OCI-LY7 (cell line): ENCODE measurements at regions not wholly inside any gene's neighbourhood (a gene's known extent, or its start where the extent isn't known, plus 50 kb on each side); places are given as distances from the start of the nearest gene placed in this dataset.

Experiments
- BruUV-seq: library from RNA; stranded (reverse); fragments of 400-500 nt; replicated peaks from 2 replicates; lab custom pipeline; 2021; lab: Mats Ljungman, UMichigan
- CTCF ChIA-PET: fragments of 300-600 bp; sonication (Branson Sonifier 250); formaldehyde crosslinking; loops from one replicate; lab custom pipeline; 2022; ENCODE audit warnings: antibody characterized with exemption; ENCODE audit not compliant: unreplicated experiment; lab: Charles Lee
- POLR2A ChIA-PET: fragments of 300-600 bp; sonication (Branson Sonifier 250); formaldehyde crosslinking; loops from one replicate; lab custom pipeline; 2022; ENCODE audit warnings: antibody characterized with exemption; lab: Charles Lee
- DNase-seq: peaks from one replicate; pipeline ENCODE4 v3.0.0-alpha.2; 2015; ENCODE audit warnings: low spot score
- H2AFZ ChIP-seq: fragments of 200-600 bp; sonication (generic), shearing (Covaris generic); 2 replicates; pipeline ENCODE4 v1.6.1; 2014; ENCODE audit warnings: mild to moderate bottlenecking, antibody characterized with exemption, low read length, moderate library complexity
- H3K27ac ChIP-seq: fragments of 200-600 bp; sonication (generic); 2 replicates; pipeline ENCODE4 v1.5.1; 2014; ENCODE audit warnings: mixed run types, low read depth, mild to moderate bottlenecking, moderate library complexity, low read length, inconsistent platforms; ENCODE audit not compliant: poor library complexity, severe bottlenecking
- H3K36me3 ChIP-seq: fragments of 200-600 bp; sonication (generic); 2 replicates; pipeline ENCODE4 v1.6.1; 2014; ENCODE audit warnings: mild to moderate bottlenecking, antibody characterized with exemption, low read length, moderate library complexity, mixed read lengths; ENCODE audit not compliant: insufficient read depth
- H3K4me1 ChIP-seq: fragments of 200-600 bp; sonication (generic); 2 replicates; pipeline ENCODE4 v1.5.1; 2014; ENCODE audit warnings: mild to moderate bottlenecking, low read length; ENCODE audit not compliant: insufficient read depth, poor library complexity, severe bottlenecking
- H3K4me2 ChIP-seq: fragments of 200-600 bp; sonication (generic); 2 replicates; pipeline ENCODE4 v1.6.1; 2014; ENCODE audit warnings: mild to moderate bottlenecking, low read length
- H3K4me3 ChIP-seq: fragments of 200-600 bp; sonication (generic); 2 replicates; pipeline ENCODE4 v1.5.1; 2014; ENCODE audit warnings: mild to moderate bottlenecking, low read depth, low read length; ENCODE audit not compliant: poor library complexity, severe bottlenecking
- H3K79me2 ChIP-seq: fragments of 200-600 bp; sonication (generic); 2 replicates; pipeline ENCODE4 v1.6.1; 2016; ENCODE audit warnings: low read depth, mild to moderate bottlenecking, low read length, moderate library complexity, mixed read lengths; ENCODE audit not compliant: insufficient read depth
- H3K9me2 ChIP-seq: fragments of 200-600 bp; sonication (generic); 2 replicates; pipeline ENCODE4 v1.6.1; 2016; ENCODE audit warnings: mild to moderate bottlenecking, low read length, mixed read lengths; ENCODE audit not compliant: insufficient read depth
- H3K9me3 ChIP-seq: fragments of 200-600 bp; sonication (generic); 2 replicates; pipeline ENCODE4 v1.6.1; 2014; ENCODE audit warnings: mild to moderate bottlenecking, mixed run types, low read length, mixed read lengths
- H4K20me1 ChIP-seq: fragments of 200-600 bp; sonication (generic); 2 replicates; pipeline ENCODE4 v1.6.1; 2014; ENCODE audit warnings: mild to moderate bottlenecking, antibody characterized with exemption, low read length, moderate library complexity, mixed read lengths; ENCODE audit not compliant: insufficient read depth
- CTCF ChIP-seq: fragments of 200-600 bp; sonication (generic); conservative IDR thresholded peaks from 2 replicates; pipeline ENCODE4 v1.5.1; 2014; ENCODE audit warnings: mild to moderate bottlenecking, antibody characterized with exemption, low read length, moderate library complexity, mixed read lengths
- EZH2phosphoT487 ChIP-seq: fragments of 200-600 bp; sonication (generic); IDR thresholded peaks from 2 replicates; pipeline ENCODE4 v1.6.1; 2018; ENCODE audit warnings: low read depth, borderline replicate concordance, mild to moderate bottlenecking, mixed run types, antibody characterized with exemption, low read length, moderate library complexity, mixed read lengths
- intact Hi-C: fragments of 100-400 bp; cut with micrococcal nuclease; formaldehyde crosslinking; loops from one replicate; pipeline ENCODE4 v1.10.0; 2022; ENCODE audit not compliant: unreplicated experiment

GRCh38 chr2:67318993-67319481, 78.1 kb upstream of the ETAA1 start:
- Histone ChIP-seq H3K4me3 (no peak overlapping the region), H3K27ac (no peak overlapping the region), H3K36me3 (no peaks in the 10 kb centered on the region), H3K9me2 (no peaks in the 10 kb centered on the region), H3K9me3 (no peaks in the 10 kb centered on the region), H3K4me2 (no peak overlapping the region), H2AFZ (no peak overlapping the region), H3K4me1 (no peaks in the 10 kb centered on the region), H3K79me2 (no peaks in the 10 kb centered on the region), H4K20me1 (no peaks in the 10 kb centered on the region)
- intact Hi-C loops, result no loop called here
- no TSS peak for BruUV-seq
- no peak for DNase-seq
- CTCF ChIA-PET, result no interaction called here
- TF ChIP-seq CTCF, result no peak
- no peak for TF ChIP-seq EZH2phosphoT487
- POLR2A ChIA-PET, result interaction anchor here (0.6 kb wide), 1 partner anchor 303 kb away, joined by 3 read pairs; no protein-coding TSS in a partner anchor

- Histone ChIP-seq H3K4me2 (no peak overlapping the region), H3K36me3 (no peaks in the 10 kb centered on the region), H3K27ac (no peak overlapping the region), H4K20me1 (no peaks in the 10 kb centered on the region), H2AFZ (no peak overlapping the region), H3K4me1 (no peaks in the 10 kb centered on the region), H3K9me2 (no peaks in the 10 kb centered on the region), H3K4me3 (no peak overlapping the region), H3K9me3 (no peaks in the 10 kb centered on the region), H3K79me2 (no peaks in the 10 kb centered on the region)
- intact Hi-C loops, result no loop called here
- BruUV-seq, result no TSS peak
- DNase-seq, result no peak
- CTCF ChIA-PET, result no interaction called here
- TF ChIP-seq CTCF, result no peak
- TF ChIP-seq EZH2phosphoT487, result no peak
- POLR2A ChIA-PET, result interaction anchor here (0.8 kb wide), 1 partner anchor 540 kb away, joined by 4 read pairs; no protein-coding TSS in a partner anchor
Measured at GRCh38 chr2:67320861-67321587, 76.1 kb upstream of the ETAA1 start.

- Histone ChIP-seq H3K9me2 (no peaks in the 10 kb centered on the region), H3K4me2 (no peak overlapping the region), H3K79me2 (no peaks in the 10 kb centered on the region), H3K4me3 (no peak overlapping the region), H2AFZ (no peak overlapping the region), H3K9me3 (no peaks in the 10 kb centered on the region), H3K27ac (no peak overlapping the region), H3K4me1 (no peaks in the 10 kb centered on the region), H3K36me3 (no peaks in the 10 kb centered on the region), H4K20me1 (no peaks in the 10 kb centered on the region)
- intact Hi-C loops, result no loop called here
- POLR2A ChIA-PET, result interaction anchor here (0.8 kb wide), 1 partner anchor 540 kb away, joined by 4 read pairs; no protein-coding TSS in a partner anchor
- BruUV-seq, result no TSS peak
- TF ChIP-seq CTCF (no peak), EZH2phosphoT487 (no peak)
- no peak for DNase-seq
- CTCF ChIA-PET, result no interaction called here
Measured at GRCh38 chr2:67321588-67321903, 75.6 kb upstream of the ETAA1 start.
